ENCODE measurements at regions not wholly inside any gene's neighbourhood (a gene's known extent, or its start where the extent isn't known, plus 50 kb on each side); places are given as distances from the start of the nearest gene placed in this dataset.

DNA sequence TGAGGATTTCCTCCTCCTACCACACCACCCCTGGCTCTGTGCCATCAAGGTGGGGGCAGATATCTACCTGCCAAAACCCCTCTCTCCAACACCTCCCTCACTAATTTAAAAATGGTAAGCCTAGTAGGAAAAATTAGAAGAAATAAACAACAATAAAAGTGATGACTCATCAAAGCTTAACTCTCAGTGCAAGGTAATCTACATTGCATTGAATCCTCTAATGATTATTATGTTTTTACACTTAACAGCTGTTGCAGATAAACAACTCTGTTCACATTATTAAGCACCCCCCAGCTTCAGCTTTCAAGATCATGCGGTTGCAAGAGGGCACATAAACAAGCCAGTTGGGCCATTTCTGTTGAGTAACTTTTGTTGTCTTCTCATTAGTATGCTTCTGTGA is 396.1 kb upstream of the ATP11B start:
- TF ChIP-seq, protein P1, sequence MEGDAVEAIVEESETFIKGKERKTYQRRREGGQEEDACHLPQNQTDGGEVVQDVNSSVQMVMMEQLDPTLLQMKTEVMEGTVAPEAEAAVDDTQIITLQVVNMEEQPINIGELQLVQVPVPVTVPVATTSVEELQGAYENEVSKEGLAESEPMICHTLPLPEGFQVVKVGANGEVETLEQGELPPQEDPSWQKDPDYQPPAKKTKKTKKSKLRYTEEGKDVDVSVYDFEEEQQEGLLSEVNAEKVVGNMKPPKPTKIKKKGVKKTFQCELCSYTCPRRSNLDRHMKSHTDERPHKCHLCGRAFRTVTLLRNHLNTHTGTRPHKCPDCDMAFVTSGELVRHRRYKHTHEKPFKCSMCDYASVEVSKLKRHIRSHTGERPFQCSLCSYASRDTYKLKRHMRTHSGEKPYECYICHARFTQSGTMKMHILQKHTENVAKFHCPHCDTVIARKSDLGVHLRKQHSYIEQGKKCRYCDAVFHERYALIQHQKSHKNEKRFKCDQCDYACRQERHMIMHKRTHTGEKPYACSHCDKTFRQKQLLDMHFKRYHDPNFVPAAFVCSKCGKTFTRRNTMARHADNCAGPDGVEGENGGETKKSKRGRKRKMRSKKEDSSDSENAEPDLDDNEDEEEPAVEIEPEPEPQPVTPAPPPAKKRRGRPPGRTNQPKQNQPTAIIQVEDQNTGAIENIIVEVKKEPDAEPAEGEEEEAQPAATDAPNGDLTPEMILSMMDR (conservative IDR thresholded peaks at IDR 0.05; ENCODE audit: low read length): no peak
- no peak for TF ChIP-seq EZH2phosphoT487 (IDR thresholded peaks at IDR 0.05; ENCODE audit: borderline replicate concordance, low read depth, low read length)
